Omental fat pad (tissue), 3 donors: ENCODE measurements at regions not wholly inside any gene's neighbourhood (a gene's known extent, or its start where the extent isn't known, plus 50 kb on each side); places are given as distances from the start of the nearest gene placed in this dataset.

Source experiments
- ATAC-seq: fragments of 150-250 bp; one replicate; pipeline ENCODE4 v1.9.1; 2016; ENCODE audit warnings: mild to moderate bottlenecking, moderate library complexity; ENCODE audit not compliant: low FRiP score
- DNase-seq: peaks from one replicate; pipeline ENCODE4 v3.0.0-alpha.2; 2019; ENCODE audit warnings: low spot score
- CTCF ChIP-seq, 3 donors: fragments of 450-650 bp; IDR thresholded peaks; one replicate each; pipeline ENCODE4 v1.5.1; 2016 to 2017; ENCODE audit warnings: antibody characterized with exemption in 3 of 3, mild to moderate bottlenecking in 3 of 3, moderate library complexity in 2 of 3

DNA sequence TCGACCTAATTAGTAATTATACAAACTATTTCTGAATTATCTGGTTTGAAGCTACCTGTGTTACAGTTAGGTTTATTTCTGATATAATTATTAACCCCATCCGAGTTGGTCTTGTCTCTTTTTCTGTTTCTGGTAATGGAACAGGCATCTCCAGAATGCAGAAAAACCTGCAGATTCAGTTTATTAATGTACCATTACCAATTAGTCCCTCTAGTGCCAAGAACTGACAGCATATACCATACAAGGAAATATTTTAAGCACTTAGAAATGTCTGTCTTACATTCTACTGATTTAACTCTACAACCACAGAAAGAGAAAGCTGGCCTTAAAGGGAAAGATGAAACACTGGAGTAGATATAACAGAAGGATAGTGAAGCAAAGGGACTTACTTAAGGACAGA lies 570.6 kb downstream of the CENPC start:
- no peak for TF ChIP-seq CTCF (IDR thresholded peaks at IDR 0.05)
- no peak for DNase-seq
- no peak for ATAC-seq

DNA sequence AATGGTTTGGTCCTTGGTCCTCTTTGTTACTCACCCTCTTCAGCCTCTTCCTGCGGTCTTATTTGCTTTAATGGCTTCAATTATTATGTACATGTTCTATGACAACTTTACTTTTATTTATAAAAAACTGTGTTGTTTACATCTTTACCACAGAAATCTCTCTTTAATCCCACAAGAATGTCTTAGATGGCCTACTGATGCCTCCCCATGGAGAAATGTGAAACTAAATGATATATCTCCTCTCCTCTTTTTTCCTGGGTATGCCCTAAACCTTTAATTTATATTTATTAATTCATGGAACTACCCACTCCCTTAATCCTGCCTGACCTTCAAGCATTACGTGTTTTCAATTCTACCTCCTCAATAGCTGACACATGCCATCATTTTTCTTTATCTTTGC lies 573.2 kb downstream of the CENPC start:
- no peak for DNase-seq
- ATAC-seq = no peak
- no peak for TF ChIP-seq CTCF (IDR thresholded peaks at IDR 0.05)

DNA sequence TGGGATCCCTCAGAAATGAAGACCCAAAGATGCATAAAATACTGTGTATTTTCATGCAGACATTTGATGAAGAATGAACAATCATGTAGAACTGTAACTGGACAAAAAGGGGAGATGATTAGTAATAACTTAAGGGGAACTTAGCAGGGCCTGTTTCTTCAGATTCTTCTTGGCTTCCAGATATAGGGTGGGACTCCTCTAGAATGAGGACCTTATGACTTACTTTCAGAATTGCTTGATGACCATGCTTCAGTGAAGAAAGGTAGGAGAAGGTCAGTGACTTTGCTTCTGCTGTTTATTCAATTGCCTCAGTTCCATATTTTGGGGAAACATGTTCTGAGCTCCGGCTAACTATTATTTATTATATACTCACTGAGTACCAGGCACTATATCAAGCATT lies 580.8 kb downstream of the CENPC start:
- no peak for DNase-seq
- no peak for TF ChIP-seq CTCF (IDR thresholded peaks at IDR 0.05)
- no peak for ATAC-seq

DNA sequence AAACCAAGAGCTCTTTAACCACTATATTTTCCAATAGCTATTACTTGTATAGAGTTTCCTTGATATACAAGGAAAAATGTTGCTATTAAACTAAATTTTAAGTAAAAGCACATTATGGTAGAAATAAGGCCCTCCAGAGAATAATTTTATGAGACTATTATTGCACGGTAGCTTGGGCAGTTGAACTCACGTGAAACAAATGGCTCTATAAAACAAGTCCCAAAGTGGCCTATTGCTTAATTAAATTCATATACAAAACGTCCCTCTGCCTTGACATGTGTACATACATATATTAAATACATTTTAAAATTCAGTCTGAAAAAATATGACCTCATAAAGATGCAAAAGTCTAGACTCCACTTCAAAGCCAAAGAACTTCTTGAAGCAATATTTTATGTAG lies 582.2 kb downstream of the CENPC start:
- ATAC-seq (no peak), DNase-seq (no peak)
- no peak for TF ChIP-seq CTCF (IDR thresholded peaks at IDR 0.05)

GRCh38 chr4:66959207-66959606 lies 586.1 kb downstream of the CENPC start:
- no peak for TF ChIP-seq CTCF (IDR thresholded peaks at IDR 0.05)
- no peak for DNase-seq
- ATAC-seq = no peak

- TF ChIP-seq CTCF (IDR thresholded peaks at IDR 0.05) = no peak
- ATAC-seq (no peak), DNase-seq (no peak)
Observed at GRCh38 chr4:66956852-66957251, 588.5 kb downstream of the CENPC start.

DNA sequence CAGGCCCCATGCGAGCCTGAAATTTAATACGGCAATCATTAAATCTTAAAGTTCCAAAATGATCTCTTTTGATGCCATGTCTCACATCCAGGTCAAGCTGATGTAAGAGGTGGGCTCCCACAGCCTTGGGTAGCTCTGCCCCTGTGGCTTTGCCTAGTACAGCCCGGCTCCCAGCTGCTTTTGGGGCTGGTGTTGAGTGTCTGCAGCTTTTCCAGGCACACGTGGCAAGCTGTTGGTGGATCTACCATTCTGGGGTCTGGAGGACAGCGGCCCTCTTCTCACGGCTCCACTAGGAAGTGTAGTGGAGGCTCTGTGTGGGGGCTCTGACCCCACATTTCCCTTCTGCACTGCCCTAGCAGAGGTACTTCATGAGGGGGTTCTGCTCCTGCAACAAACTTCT lies 588.9 kb downstream of the CENPC start:
- DNase-seq (no peak), ATAC-seq (no peak)
- TF ChIP-seq CTCF (IDR thresholded peaks at IDR 0.05) = no peak
